ENCODE measurements at regions not wholly inside any gene's neighbourhood (a gene's known extent, or its start where the extent isn't known, plus 50 kb on each side); places are given as distances from the start of the nearest gene placed in this dataset.

DNA sequence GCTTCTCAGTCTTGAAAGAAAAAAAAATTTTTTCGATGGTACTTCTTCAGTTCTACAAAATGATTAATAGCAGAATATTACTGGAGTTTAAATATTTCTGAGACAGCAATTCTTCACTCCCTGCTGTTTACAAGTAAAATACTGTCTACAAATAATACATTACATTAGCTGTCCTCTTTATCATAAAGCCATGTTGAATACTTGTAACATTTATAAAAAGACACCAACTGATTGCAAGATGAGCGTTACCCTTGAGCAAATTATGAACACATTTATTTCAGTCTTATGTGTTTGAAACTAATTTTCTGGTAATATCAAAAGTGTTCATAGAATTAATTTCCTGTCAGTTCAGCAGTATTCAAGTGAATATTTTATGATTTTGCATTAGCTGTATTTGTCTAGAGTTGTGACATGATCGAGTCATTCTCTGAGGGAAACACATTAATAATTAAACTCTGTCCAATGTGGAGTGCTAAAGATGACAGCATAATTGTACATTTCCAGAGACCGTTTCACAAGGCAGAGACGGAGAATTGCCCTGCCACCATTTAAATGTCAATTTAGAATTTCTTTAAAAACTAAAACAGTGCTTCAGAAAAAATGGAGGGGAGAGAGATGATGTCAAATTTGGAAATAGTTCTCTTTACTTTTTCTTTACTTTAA lies 1359.0 kb upstream of the ADGRL4 start:
- Histone ChIP-seq H3K4me1 (no peaks in the 10 kb centered on the region), H3K27ac (replicated peaks in 1 of 4) (no peak overlapping the region), H3K4me3 (no peak overlapping the region), H3K36me3 (no peaks in the 10 kb centered on the region), H3K27me3 (no peaks in the 10 kb centered on the region), H3K9me3 (no peaks in the 10 kb centered on the region)
- intact Hi-C loops (cut with DNase I), result no loop called here
- DNase-seq (ENCODE audit: extremely low spot score), result no peak
- TF ChIP-seq, protein P1, sequence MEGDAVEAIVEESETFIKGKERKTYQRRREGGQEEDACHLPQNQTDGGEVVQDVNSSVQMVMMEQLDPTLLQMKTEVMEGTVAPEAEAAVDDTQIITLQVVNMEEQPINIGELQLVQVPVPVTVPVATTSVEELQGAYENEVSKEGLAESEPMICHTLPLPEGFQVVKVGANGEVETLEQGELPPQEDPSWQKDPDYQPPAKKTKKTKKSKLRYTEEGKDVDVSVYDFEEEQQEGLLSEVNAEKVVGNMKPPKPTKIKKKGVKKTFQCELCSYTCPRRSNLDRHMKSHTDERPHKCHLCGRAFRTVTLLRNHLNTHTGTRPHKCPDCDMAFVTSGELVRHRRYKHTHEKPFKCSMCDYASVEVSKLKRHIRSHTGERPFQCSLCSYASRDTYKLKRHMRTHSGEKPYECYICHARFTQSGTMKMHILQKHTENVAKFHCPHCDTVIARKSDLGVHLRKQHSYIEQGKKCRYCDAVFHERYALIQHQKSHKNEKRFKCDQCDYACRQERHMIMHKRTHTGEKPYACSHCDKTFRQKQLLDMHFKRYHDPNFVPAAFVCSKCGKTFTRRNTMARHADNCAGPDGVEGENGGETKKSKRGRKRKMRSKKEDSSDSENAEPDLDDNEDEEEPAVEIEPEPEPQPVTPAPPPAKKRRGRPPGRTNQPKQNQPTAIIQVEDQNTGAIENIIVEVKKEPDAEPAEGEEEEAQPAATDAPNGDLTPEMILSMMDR (IDR thresholded peaks at IDR 0.05), result no peak
- TF ChIP-seq POLR2AphosphoS5 (IDR thresholded peaks at IDR 0.05), result no peak
- TF ChIP-seq EP300 (IDR thresholded peaks at IDR 0.05), result no peak
- TF ChIP-seq POLR2A (IDR thresholded peaks at IDR 0.05; ENCODE audit: low read depth), result no peak
- 76% methylated on average over 5 of the region's 5 CpGs for WGBS

DNA sequence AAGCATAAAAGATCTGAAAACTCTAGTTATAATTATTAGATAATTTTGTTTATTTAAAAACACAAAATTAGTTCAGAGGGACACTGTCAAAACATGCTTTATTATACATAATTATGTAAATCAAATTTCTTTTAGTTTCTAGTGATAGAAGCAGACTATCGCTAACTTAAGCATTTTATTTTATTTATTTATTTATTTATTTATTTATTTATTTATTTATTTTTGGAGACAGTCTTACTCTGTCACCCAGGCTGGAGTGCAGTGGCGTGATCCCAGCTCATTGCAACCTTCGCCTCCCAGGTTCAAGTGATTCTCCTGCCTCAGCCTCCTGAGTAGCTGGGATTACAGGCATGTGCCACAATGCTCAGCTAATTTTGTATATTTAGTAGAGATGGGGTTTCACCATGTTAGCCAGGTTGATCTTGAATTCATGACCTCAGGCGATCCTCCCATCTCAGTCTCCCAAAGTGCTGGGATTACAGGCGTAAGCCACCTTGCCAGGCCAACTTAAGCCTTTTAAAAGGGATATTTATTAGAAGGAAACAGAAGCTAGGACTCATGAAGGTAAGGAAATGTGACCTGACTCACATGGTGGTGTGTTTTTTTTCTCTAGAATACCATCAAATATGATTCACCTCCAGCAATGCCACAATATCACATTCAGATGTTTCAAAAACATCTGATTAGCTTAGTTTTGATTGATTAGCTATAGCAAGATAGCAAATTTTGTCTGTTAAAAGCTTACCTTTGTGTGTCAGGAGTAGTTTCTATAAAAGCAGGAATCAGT lies 1357.4 kb upstream of the ADGRL4 start:
- intact Hi-C loops (cut with DNase I), result no loop called here
- WGBS, result 95% methylated on average over 5 of the region's 5 CpGs
- H3K9me3 ChIP-seq, result no peaks in the 10 kb centered on the region
- no peak overlapping the region for H3K4me3 ChIP-seq
- DNase-seq (ENCODE audit: extremely low spot score), result no peak
- no peaks in the 10 kb centered on the region for H3K4me1 ChIP-seq
- no peak overlapping the region for H3K27ac ChIP-seq (replicated peaks in 1 of 4)
- TF ChIP-seq POLR2AphosphoS5 (IDR thresholded peaks at IDR 0.05) (no peak), POLR2A (IDR thresholded peaks at IDR 0.05; ENCODE audit: low read depth) (no peak), EP300 (IDR thresholded peaks at IDR 0.05) (no peak)
- TF ChIP-seq, protein P1 (IDR thresholded peaks at IDR 0.05), result no peak
- no peaks in the 10 kb centered on the region for H3K36me3 ChIP-seq
- H3K27me3 ChIP-seq, result no peaks in the 10 kb centered on the region

DNA sequence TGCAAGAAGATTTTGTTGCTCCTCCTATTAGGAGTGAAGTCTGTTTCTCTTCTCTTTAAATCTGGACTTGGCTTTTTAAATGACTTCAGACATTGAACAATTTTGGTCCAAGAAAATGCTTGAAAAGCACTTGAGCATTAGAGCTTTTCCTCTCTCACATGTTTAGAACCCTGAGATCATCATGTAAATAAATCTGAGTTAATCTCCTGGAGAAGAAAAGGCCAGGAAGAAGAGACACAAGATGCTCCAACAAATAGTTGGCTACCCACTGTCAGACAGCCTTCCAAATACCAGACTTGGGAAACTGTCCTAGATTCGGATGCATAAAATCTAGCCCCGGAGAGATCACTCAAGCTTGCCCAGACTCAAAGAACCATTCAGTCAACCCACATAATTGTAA lies 1353.1 kb upstream of the ADGRL4 start:
- TF ChIP-seq POLR2A (IDR thresholded peaks at IDR 0.05; ENCODE audit: low read depth) (no peak), POLR2AphosphoS5 (IDR thresholded peaks at IDR 0.05) (no peak), EP300 (IDR thresholded peaks at IDR 0.05) (no peak)
- TF ChIP-seq, protein P1 (IDR thresholded peaks at IDR 0.05), result no peak
- WGBS, result 44% methylated on average over 2 of the region's 2 CpGs
- no peak for DNase-seq (ENCODE audit: extremely low spot score)
- intact Hi-C loops (cut with DNase I), result no loop called here
- Histone ChIP-seq H3K27me3 (no peaks in the 10 kb centered on the region), H3K4me3 (no peak overlapping the region), H3K27ac (replicated peaks in 1 of 4) (no peak overlapping the region), H3K9me3 (no peaks in the 10 kb centered on the region), H3K36me3 (no peaks in the 10 kb centered on the region), H3K4me1 (no peaks in the 10 kb centered on the region)

GRCh38 chr1:80349218-80349617 lies 1342.7 kb upstream of the ADGRL4 start:
- no peak for TF ChIP-seq EP300 (IDR thresholded peaks at IDR 0.05)
- TF ChIP-seq POLR2AphosphoS5 (IDR thresholded peaks at IDR 0.05), result no peak
- TF ChIP-seq, protein P1 (IDR thresholded peaks at IDR 0.05), result no peak
- no peak for TF ChIP-seq POLR2A (IDR thresholded peaks at IDR 0.05; ENCODE audit: low read depth)
- WGBS, result 95% methylated on average over 9 of the region's 9 CpGs
- Histone ChIP-seq H3K4me1 (peaks cover 0 to 11% (median 0%) of the 10 kb centered on the region in 4 donors), H3K27me3 (no peaks in the 10 kb centered on the region), H3K9me3 (no peaks in the 10 kb centered on the region), H3K27ac (replicated peaks in 1 of 4) (no peak overlapping the region), H3K4me3 (no peak overlapping the region), H3K36me3 (no peaks in the 10 kb centered on the region)
- intact Hi-C loops (cut with DNase I), result no loop called here
- no peak for DNase-seq (ENCODE audit: extremely low spot score)
